ENCODE measurements at regions not wholly inside any gene's neighbourhood (a gene's known extent, or its start where the extent isn't known, plus 50 kb on each side); places are given as distances from the start of the nearest gene placed in this dataset.

GRCh38 chr12:46450279-46450748 is 77.7 kb upstream of the SLC38A2 start:
- Histone ChIP-seq H3K27me3 (replicated peaks in 1 of 4; ENCODE audit: control insufficient read depth in 3 of 4, extremely low read depth in 1 of 4, insufficient read depth in 3 of 4, low read length in 3 of 4) (no peaks in the 10 kb centered on the region), H3K9ac (replicated peaks in 1 of 4; ENCODE audit: extremely low read depth in 1 of 4, low read depth in 3 of 4, low read length in 3 of 4) (no peak overlapping the region), H3K4me1 (replicated peaks in 1 of 4; ENCODE audit: control insufficient read depth in 3 of 4, insufficient read depth in 4 of 4, low read length in 3 of 4) (peaks cover 0 to 8% (median 2%) of the 10 kb centered on the region in 4 experiments; a peak in 2 of 7 replicates), H3K56ac (replicated peaks; ENCODE audit: insufficient read length, low read depth, low read length) (no peak overlapping the region), H3K79me1 (ENCODE audit: low read depth, low read length) (no peaks in the 10 kb centered on the region), H3K36me3 (ENCODE audit: control insufficient read depth in 2 of 4, insufficient read depth in 4 of 4, low read length in 3 of 4) (no peaks in the 10 kb centered on the region), H4K8ac (ENCODE audit: extremely low read depth, insufficient read depth, low read length) (no peak overlapping the region), H3K14ac (ENCODE audit: insufficient read length) (no peak overlapping the region), H2BK5ac (ENCODE audit: low read depth, low read length) (no peak overlapping the region), H3K4me2 (ENCODE audit: insufficient read depth in 1 of 2, low read depth in 2 of 2, low read length in 2 of 2) (no peak overlapping the region), H3K79me2 (ENCODE audit: control insufficient read depth in 1 of 2, insufficient read depth in 2 of 2, low read length in 2 of 2) (no peaks in the 10 kb centered on the region), H2AFZ (ENCODE audit: low read length) (0 out of 2 replicates have a peak overlapping the region, but pooled peaks have one; percentile 18), H3K23ac (ENCODE audit: insufficient read length) (no peak overlapping the region), H2BK15ac (ENCODE audit: low read length) (no peak overlapping the region), H2BK12ac (ENCODE audit: low read depth, low read length) (peak overlapping the region; percentile 52; the same call in 1 of the 2 replicates), H3K9me3 (ENCODE audit: insufficient read depth in 2 of 2, low read depth in 1 of 2, low read length in 1 of 2) (no peaks in the 10 kb centered on the region), H3K18ac (ENCODE audit: extremely low read depth, low read length) (no peak overlapping the region), H3K23me2 (ENCODE audit: low read depth, low read length) (no peaks in the 10 kb centered on the region), H2BK20ac (ENCODE audit: low read length) (0 out of 2 replicates have a peak overlapping the region, but pooled peaks have one; percentile 29), H4K5ac (ENCODE audit: insufficient read length, low read depth, low read length) (no peak overlapping the region), H2BK120ac (replicated peaks; ENCODE audit: low read depth, low read length) (no peak overlapping the region), H2AK5ac (ENCODE audit: low read depth, low read length) (no peak overlapping the region), H4K20me1 (replicated peaks in 1 of 2; ENCODE audit: control insufficient read depth in 1 of 2, insufficient read depth in 2 of 2, low read length in 2 of 2) (no peaks in the 10 kb centered on the region), H3K4ac (replicated peaks; ENCODE audit: insufficient read length, low read depth, low read length) (no peak overlapping the region), H4K91ac (replicated peaks; ENCODE audit: insufficient read length, low read length) (no peak overlapping the region), H3K27ac (ENCODE audit: low read depth, low read length) (no peak overlapping the region), H3K4me3 (ENCODE audit: extremely low read depth in 1 of 4, insufficient read depth in 2 of 4, low read depth in 3 of 4, low read length in 4 of 4) (no peak overlapping the region)
- DNase-seq (ENCODE audit: low read depth in 1 of 2, low spot score in 2 of 2) (no peak), FAIRE-seq (no peak)
- ChIA-PET CTCF (ENCODE audit: partially characterized antibody) (interaction anchor here (0.8 to 1.5 kb wide), 2 partner anchors 211 to 226 kb away, joined by 3 read pairs; no protein-coding TSS in a partner anchor), POLR2A (ENCODE audit: partially characterized antibody) (interaction anchor here (0.6 to 1.8 kb wide), 3 partner anchors 13 to 79 kb away, joined by 3 to 6 read pairs (median 3); no protein-coding TSS in a partner anchor)
- WGBS, 2 experiments (ENCODE audit: extremely low coverage in 1 of 2, insufficient coverage in 1 of 2, insufficient read length in 1 of 2, insufficient replicate concordance in 2 of 2, low coverage in 1 of 2, low lambda C conversion rate in 2 of 2, missing lambda C conversion rate in 1 of 2), result 93% methylated on average over 1 of the region's 1 CpG; no CpG with 5 or more reads in 1 of the 2 experiments
- TF ChIP-seq RNF2 (IDR thresholded peaks at IDR 0.05; ENCODE audit: borderline replicate concordance, low read depth, low read length, missing control alignments, poor library complexity, severe bottlenecking), result no peak
- TF ChIP-seq SP2 (IDR thresholded peaks at IDR 0.05; ENCODE audit: low read length), result no peak
- TF ChIP-seq RXRA (IDR thresholded peaks at IDR 0.05; ENCODE audit: insufficient read depth, low read depth, low read length), result no peak
- no peak for TF ChIP-seq BCL11A (IDR thresholded peaks at IDR 0.05; ENCODE audit: low read depth in 2 of 2, low read length in 2 of 2)
- TF ChIP-seq SP1 (IDR thresholded peaks at IDR 0.05; ENCODE audit: low read depth, low read length), result no peak
- no peak for TF ChIP-seq EP300 (IDR thresholded peaks at IDR 0.05; ENCODE audit: borderline replicate concordance in 1 of 2, low read depth in 2 of 2, low read length in 2 of 2)
